OCI-LY3 (cell line): ENCODE measurements at regions not wholly inside any gene's neighbourhood (a gene's known extent, or its start where the extent isn't known, plus 50 kb on each side); places are given as distances from the start of the nearest gene placed in this dataset.
"Not testable (repeated sequence)": the region's sequence is repeated elsewhere in the genome, so short reads cannot be mapped to it uniquely, and the experiment has no call there.

ENCODE experiments used
- EZH2phosphoT487 ChIP-seq: fragments of 200-600 bp; shearing (Covaris generic); IDR thresholded peaks from 2 replicates; pipeline ENCODE4 v1.6.1; 2018; ENCODE audit warnings: antibody characterized with exemption, mixed run types, low read depth
- TF ChIP-seq, protein P1 (sequence below): fragments of 200-600, 300-600 bp; sonication (generic); IDR thresholded peaks from 2 replicates; pipeline ENCODE4 v1.5.1; 2014; ENCODE audit warnings: antibody characterized with exemption, low read length, low read depth

DNA sequence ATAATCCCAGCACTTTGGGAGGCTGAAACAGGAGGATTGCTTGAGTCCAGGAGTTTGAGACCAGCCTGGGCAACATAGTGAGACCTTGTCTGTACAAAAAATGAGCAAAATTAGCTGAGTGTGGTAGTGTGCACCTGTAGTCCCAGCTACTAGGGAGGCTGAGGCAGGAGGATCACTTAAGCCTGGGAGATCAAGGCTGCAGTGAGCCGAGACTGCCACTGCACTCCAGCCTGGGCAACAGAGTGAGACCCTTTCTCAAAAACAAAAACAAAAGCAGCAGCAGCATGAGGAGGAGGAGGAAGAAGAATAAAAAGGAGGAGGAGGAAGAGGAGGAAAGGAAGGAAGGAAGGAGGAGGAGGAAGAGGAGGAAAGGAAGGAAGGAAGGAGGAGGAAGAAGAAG, 116.5 kb upstream of the TDRD3 start:
- TF ChIP-seq, protein P1, sequence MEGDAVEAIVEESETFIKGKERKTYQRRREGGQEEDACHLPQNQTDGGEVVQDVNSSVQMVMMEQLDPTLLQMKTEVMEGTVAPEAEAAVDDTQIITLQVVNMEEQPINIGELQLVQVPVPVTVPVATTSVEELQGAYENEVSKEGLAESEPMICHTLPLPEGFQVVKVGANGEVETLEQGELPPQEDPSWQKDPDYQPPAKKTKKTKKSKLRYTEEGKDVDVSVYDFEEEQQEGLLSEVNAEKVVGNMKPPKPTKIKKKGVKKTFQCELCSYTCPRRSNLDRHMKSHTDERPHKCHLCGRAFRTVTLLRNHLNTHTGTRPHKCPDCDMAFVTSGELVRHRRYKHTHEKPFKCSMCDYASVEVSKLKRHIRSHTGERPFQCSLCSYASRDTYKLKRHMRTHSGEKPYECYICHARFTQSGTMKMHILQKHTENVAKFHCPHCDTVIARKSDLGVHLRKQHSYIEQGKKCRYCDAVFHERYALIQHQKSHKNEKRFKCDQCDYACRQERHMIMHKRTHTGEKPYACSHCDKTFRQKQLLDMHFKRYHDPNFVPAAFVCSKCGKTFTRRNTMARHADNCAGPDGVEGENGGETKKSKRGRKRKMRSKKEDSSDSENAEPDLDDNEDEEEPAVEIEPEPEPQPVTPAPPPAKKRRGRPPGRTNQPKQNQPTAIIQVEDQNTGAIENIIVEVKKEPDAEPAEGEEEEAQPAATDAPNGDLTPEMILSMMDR: not testable (repeated sequence)
- not testable (repeated sequence) for TF ChIP-seq EZH2phosphoT487
